ENCODE measurements at regions not wholly inside any gene's neighbourhood (a gene's known extent, or its start where the extent isn't known, plus 50 kb on each side); places are given as distances from the start of the nearest gene placed in this dataset.

- DNase-seq (ENCODE audit: low read depth, low spot score) = no peak
Measured at GRCh38 chr20:20953738-20954618, 152.2 kb downstream of the LINC00237 start.

GRCh38 chr20:20950620-20951019 lies 155.5 kb downstream of the LINC00237 start:
- in situ Hi-C loops (cut with HindIII; ENCODE audit: low sequenced_read_pairs) = no loop called here
- DNase-seq (ENCODE audit: low read depth, low spot score) = no peak
- no peak overlapping the region for H3K4me3 ChIP-seq (ENCODE audit: low read depth, low read length)
- no peak for TF ChIP-seq CTCF (IDR thresholded peaks at IDR 0.05; ENCODE audit: low read depth, low read length)

More at GRCh38 chr20:20953738-20954618, 152.2 kb downstream of the LINC00237 start:
- TF ChIP-seq CTCF (IDR thresholded peaks at IDR 0.05; ENCODE audit: low read depth, low read length) = no peak
- H3K4me3 ChIP-seq (ENCODE audit: low read depth, low read length) = no peak overlapping the region
- in situ Hi-C loops (cut with HindIII; ENCODE audit: low sequenced_read_pairs) = no loop called here

- in situ Hi-C loops (cut with HindIII; ENCODE audit: low sequenced_read_pairs) = no loop called here
- H3K4me3 ChIP-seq (ENCODE audit: low read depth, low read length) = no peak overlapping the region
- TF ChIP-seq CTCF (IDR thresholded peaks at IDR 0.05; ENCODE audit: low read depth, low read length) = no peak
- no peak for DNase-seq (ENCODE audit: low read depth, low spot score)
Measured at GRCh38 chr20:20946122-20946759, 159.9 kb downstream of the LINC00237 start.

GRCh38 chr20:20941468-20941889 lies 164.7 kb downstream of the LINC00237 start:
- no peak for TF ChIP-seq CTCF (IDR thresholded peaks at IDR 0.05; ENCODE audit: low read depth, low read length)
- H3K4me3 ChIP-seq (ENCODE audit: low read depth, low read length) = no peak overlapping the region
- DNase-seq (ENCODE audit: low read depth, low spot score) = no peak
- in situ Hi-C loops (cut with HindIII; ENCODE audit: low sequenced_read_pairs) = no loop called here

GRCh38 chr20:20939006-20939405 lies 167.2 kb downstream of the LINC00237 start:
- TF ChIP-seq CTCF (IDR thresholded peaks at IDR 0.05; ENCODE audit: low read depth, low read length) = no peak
- DNase-seq (ENCODE audit: low read depth, low spot score) = no peak
- H3K4me3 ChIP-seq (ENCODE audit: low read depth, low read length) = no peak overlapping the region
- in situ Hi-C loops (cut with HindIII; ENCODE audit: low sequenced_read_pairs) = no loop called here

- DNase-seq (ENCODE audit: low read depth, low spot score) = no peak
- in situ Hi-C loops (cut with HindIII; ENCODE audit: low sequenced_read_pairs) = no loop called here
- no peak overlapping the region for H3K4me3 ChIP-seq (ENCODE audit: low read depth, low read length)
- no peak for TF ChIP-seq CTCF (IDR thresholded peaks at IDR 0.05; ENCODE audit: low read depth, low read length)
Measured at GRCh38 chr20:20938599-20938998, 167.6 kb downstream of the LINC00237 start.

Data from astrocyte of the spinal cord (primary cell).